D721Med (cell line): ENCODE measurements at regions not wholly inside any gene's neighbourhood (a gene's known extent, or its start where the extent isn't known, plus 50 kb on each side); places are given as distances from the start of the nearest gene placed in this dataset.
A peak's percentile ranks its signal among the peaks of the same experiment; 100 is the strongest.

Source experiments
- DNase-seq: peaks from one replicate; pipeline ENCODE4 v3.0.0; 2011; ENCODE audit warnings: low spot score; ENCODE audit not compliant: insufficient read length
- FAIRE-seq: peaks from 2 replicates; lab custom pipeline; 2011; peaks lifted over from hg19 to GRCh38; lab: Jason Lieb, UNC
- CTCF ChIP-seq: IDR thresholded peaks from 2 replicates; pipeline ENCODE4 v1.5.1; 2012; ENCODE audit warnings: mild to moderate bottlenecking, control low read depth; ENCODE audit not compliant: insufficient read depth; ENCODE audit errors: missing control alignments

- DNase-seq (no peak), FAIRE-seq (no peak)
- TF ChIP-seq CTCF: no peak
Measured at GRCh38 chr6:8225113-8225512, 122.8 kb upstream of the EEF1E1 start.

- TF ChIP-seq CTCF: no peak
- FAIRE-seq: no peak
- no peak for DNase-seq
Measured at GRCh38 chr6:8223678-8224077, 121.3 kb upstream of the EEF1E1 start.

GRCh38 chr6:8219352-8219943 is 117.1 kb upstream of the EEF1E1 start:
- DNase-seq (peak; percentile 19), FAIRE-seq (no peak)

GRCh38 chr6:8218861-8219260 is 116.5 kb upstream of the EEF1E1 start:
- DNase-seq: no peak

More at GRCh38 chr6:8219352-8219943, 117.1 kb upstream of the EEF1E1 start:
- TF ChIP-seq CTCF: peak; percentile 70

GRCh38 chr6:8215631-8216030 is 113.3 kb upstream of the EEF1E1 start:
- FAIRE-seq: no peak
- no peak for DNase-seq

More at GRCh38 chr6:8218861-8219260, 116.5 kb upstream of the EEF1E1 start:
- TF ChIP-seq CTCF: no peak
- FAIRE-seq: no peak

GRCh38 chr6:8213995-8214394 is 111.6 kb upstream of the EEF1E1 start:
- DNase-seq (no peak), FAIRE-seq (no peak)
- TF ChIP-seq CTCF: no peak

More at GRCh38 chr6:8215631-8216030, 113.3 kb upstream of the EEF1E1 start:
- TF ChIP-seq CTCF: no peak

GRCh38 chr6:8212720-8213434 is 110.5 kb upstream of the EEF1E1 start:
- no peak for TF ChIP-seq CTCF
- DNase-seq (no peak), FAIRE-seq (no peak)
